Heart right ventricle (tissue), 16 donors: ENCODE measurements at regions not wholly inside any gene's neighbourhood (a gene's known extent, or its start where the extent isn't known, plus 50 kb on each side); places are given as distances from the start of the nearest gene placed in this dataset.

ENCODE experiments used
- ATAC-seq, 8 donors: fragments of 200-7000 bp; cut with Tn5 transposase; one replicate each; pipeline ENCODE4 v1.9.1; 2020; ENCODE audit warnings: mild to moderate bottlenecking in 8 of 8, moderate library complexity in 8 of 8, moderate number of reproducible peaks in 1 of 8
- DNase-seq, 2 donors: peaks; one replicate each; pipeline ENCODE4 v3.0.0-alpha.2; 2020
- H3K27ac ChIP-seq, 10 donors: fragments of 200-600 bp; sonication (generic) in 2 of 10; one replicate each; pipeline versions ENCODE4 v1.5.0 to v1.8.0; 2020 to 2022; ENCODE audit warnings: mild to moderate bottlenecking in 3 of 10
- H3K27me3 ChIP-seq, 7 donors: fragments of 200-600 bp; one replicate each; pipeline ENCODE4 v1.8.0; 2021 to 2022; ENCODE audit warnings: mild to moderate bottlenecking in 2 of 7
- H3K36me3 ChIP-seq, 9 donors: fragments of 200-600 bp; sonication (generic) in 1 of 9; one replicate each; pipeline versions ENCODE4 v1.5.0 to v1.8.0; 2020 to 2022; ENCODE audit warnings: mild to moderate bottlenecking in 2 of 9
- H3K4me1 ChIP-seq, 9 donors: fragments of 200-600 bp; sonication (generic) in 1 of 9; one replicate each; pipeline versions ENCODE4 v1.5.0 to v1.8.0; 2020 to 2022; ENCODE audit warnings: mild to moderate bottlenecking in 4 of 9
- H3K4me3 ChIP-seq, 10 donors: fragments of 200-600 bp; sonication (generic) in 2 of 10; one replicate each; pipeline versions ENCODE4 v1.5.0 to v1.8.0; 2020 to 2022; ENCODE audit warnings: mild to moderate bottlenecking in 7 of 10, moderate library complexity in 2 of 10
- H3K9me3 ChIP-seq, 11 donors: fragments of 200-600 bp in 10 of 11; sonication (generic) in 2 of 11; one replicate each; pipeline versions ENCODE4 v1.5.0 to v1.8.0; 2013 to 2022; ENCODE audit warnings: mild to moderate bottlenecking in 2 of 11, control low read depth in 1 of 11, moderate library complexity in 1 of 11
- WGBS, 2 donors: extraction: QIAGEN DNeasy Blood & Tissue Kit; methylation state at CpG; one replicate each; pipeline ENCODE4 v1.1.7; 2013; ENCODE audit warnings: inconsistent platforms in 1 of 2; 5-methylcytosine and 5-hydroxymethylcytosine counted together
- intact Hi-C, 10 donors: fragments of 100-400 bp; cut with DNase I; formaldehyde crosslinking; loops; one replicate each; pipeline versions ENCODE4 v1.11.1 to v1.14.2; 2022
- TF ChIP-seq, protein P1 (sequence below), 9 donors: fragments of 200-600 bp; sonication (generic) in 2 of 9; IDR thresholded peaks; one replicate each; pipeline versions ENCODE4 v1.5.0 to v1.8.0; 2021 to 2022; ENCODE audit warnings: antibody characterized with exemption in 9 of 9, mild to moderate bottlenecking in 5 of 9, moderate library complexity in 1 of 9
- donor health status: Arrhythmogenic right ventricular cardiomyopathy.
- donor health status: ischemic (EF 13 %, LVEDD 7.1; RV severe dilation, severe dysfunction).
- donor health status: healthy with polysubstance abuse.
- donor health status: DM: no; HTN: yes; CAD: no.
- donor health status: DM: no; HTN: no; CAD: no.
- donor health status: ischemic (EF 25% LVEDD 6.9; RV normal size, moderate dysfunction).
- donor health status: ischemic (EF 25% LVEDD 5.7; RV mildly dilated, moderate dysfunction).
- donor health status: healthy.
- donor health status: DM: yes; HTN: yes; CAD: no.
- donor health status: Ischemic cardiomyopathy.
- donor health status: ischemic (EF 35%, LVEDD 5.7; RV mildly dilated, moderate dysfunction).
- donor health status: nonischemic (EF 11% LVEDD 7.7; RV severe dilation, severe dysfunction).
- donor health status: DM: yes; HTN: yes; CAD: no.
- donor health status: PGD.
- donor health status: ischemic (EF 29% LVEDD 5.4; RV normal size, mild dysfunction).
- donor health status: nonischemic (EF 23%, LVEDD 6.1; RV moderate dilation, normal function).

DNA sequence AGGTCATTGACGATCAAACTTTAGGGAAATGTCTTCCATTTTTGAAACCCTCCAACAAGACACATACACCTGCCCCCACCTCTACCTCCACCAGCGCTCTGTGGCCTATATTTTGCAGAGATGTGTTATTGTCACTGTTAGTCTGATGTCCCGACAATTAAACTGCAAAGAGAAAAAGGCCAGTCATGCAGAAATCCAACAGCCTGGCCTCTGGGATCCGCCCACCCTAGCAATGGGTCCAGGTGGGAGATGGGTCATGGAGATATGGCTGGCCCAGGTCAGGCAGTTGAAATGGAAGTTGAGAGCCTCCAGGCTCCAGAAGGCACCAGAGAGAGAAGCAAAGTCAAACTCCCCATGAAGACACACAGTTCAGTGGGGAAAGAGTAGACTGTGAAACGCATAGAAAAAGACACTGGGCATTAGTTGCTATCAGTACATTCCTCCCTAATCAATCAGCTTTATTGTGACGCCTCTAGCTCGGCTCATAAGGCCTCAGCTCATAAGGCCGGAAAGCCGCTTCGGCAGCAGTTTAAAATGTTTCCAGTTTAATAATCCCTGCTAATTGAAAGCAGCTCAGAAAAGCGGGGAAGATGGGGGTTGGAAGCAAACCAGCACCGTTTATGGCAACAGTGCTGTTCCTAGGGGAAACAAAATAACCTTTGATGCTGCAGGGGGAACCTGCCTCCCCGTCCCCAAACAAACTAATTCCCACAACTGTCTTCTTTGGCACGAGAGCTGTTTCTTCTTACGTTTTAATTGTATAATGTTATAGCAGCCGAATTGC lies 239.7 kb upstream of the ZNF507 start:
- 72 to 73% methylated on average over 16 of the region's 16 CpGs for WGBS, 2 donors
- ATAC-seq: no peak
- no peaks in the 10 kb centered on the region for H3K4me1 ChIP-seq
- H3K27me3 ChIP-seq: peaks cover 0 to 39% (median 25%) of the 10 kb centered on the region in 7 donors
- TF ChIP-seq, protein P1, sequence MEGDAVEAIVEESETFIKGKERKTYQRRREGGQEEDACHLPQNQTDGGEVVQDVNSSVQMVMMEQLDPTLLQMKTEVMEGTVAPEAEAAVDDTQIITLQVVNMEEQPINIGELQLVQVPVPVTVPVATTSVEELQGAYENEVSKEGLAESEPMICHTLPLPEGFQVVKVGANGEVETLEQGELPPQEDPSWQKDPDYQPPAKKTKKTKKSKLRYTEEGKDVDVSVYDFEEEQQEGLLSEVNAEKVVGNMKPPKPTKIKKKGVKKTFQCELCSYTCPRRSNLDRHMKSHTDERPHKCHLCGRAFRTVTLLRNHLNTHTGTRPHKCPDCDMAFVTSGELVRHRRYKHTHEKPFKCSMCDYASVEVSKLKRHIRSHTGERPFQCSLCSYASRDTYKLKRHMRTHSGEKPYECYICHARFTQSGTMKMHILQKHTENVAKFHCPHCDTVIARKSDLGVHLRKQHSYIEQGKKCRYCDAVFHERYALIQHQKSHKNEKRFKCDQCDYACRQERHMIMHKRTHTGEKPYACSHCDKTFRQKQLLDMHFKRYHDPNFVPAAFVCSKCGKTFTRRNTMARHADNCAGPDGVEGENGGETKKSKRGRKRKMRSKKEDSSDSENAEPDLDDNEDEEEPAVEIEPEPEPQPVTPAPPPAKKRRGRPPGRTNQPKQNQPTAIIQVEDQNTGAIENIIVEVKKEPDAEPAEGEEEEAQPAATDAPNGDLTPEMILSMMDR (IDR thresholded peaks at IDR 0.05): no peak
- H3K4me3 ChIP-seq: no peak overlapping the region
- intact Hi-C loops: no loop called here
- DNase-seq: no peak
- H3K36me3 ChIP-seq: no peaks in the 10 kb centered on the region
- no peak overlapping the region for H3K27ac ChIP-seq
- no peaks in the 10 kb centered on the region for H3K9me3 ChIP-seq

DNA sequence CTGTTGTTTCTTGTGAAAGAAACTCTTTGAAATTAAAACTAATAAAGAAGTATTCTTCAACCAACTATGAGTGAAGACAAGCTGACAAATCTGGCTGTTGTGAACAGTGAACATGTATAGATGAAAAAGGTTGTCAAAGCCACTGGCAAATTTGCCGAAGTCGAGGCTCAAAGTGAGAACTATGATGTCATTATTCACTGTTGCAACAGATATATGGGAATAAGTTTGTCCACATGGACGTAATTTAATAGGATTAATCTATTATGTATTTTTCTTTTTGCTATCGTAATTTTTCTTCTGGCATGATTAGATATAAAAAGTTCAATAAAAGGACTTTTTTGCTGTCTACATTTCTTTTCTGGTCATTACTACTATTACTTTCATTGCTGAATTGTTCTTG lies 223.2 kb upstream of the ZNF507 start:
- Histone ChIP-seq H3K27me3 (peaks cover 0 to 20% (median 0%) of the 10 kb centered on the region in 7 donors), H3K9me3 (peaks cover 0 to 25% (median 5%) of the 10 kb centered on the region in 11 donors), H3K4me1 (no peaks in the 10 kb centered on the region), H3K4me3 (no peak overlapping the region), H3K27ac (no peak overlapping the region), H3K36me3 (no peaks in the 10 kb centered on the region)
- intact Hi-C loops: no loop called here
- ATAC-seq: no peak
- TF ChIP-seq, protein P1 (IDR thresholded peaks at IDR 0.05): no peak
- DNase-seq: no peak
- 83 to 86% methylated on average over 4 of the region's 4 CpGs for WGBS, 2 donors

DNA sequence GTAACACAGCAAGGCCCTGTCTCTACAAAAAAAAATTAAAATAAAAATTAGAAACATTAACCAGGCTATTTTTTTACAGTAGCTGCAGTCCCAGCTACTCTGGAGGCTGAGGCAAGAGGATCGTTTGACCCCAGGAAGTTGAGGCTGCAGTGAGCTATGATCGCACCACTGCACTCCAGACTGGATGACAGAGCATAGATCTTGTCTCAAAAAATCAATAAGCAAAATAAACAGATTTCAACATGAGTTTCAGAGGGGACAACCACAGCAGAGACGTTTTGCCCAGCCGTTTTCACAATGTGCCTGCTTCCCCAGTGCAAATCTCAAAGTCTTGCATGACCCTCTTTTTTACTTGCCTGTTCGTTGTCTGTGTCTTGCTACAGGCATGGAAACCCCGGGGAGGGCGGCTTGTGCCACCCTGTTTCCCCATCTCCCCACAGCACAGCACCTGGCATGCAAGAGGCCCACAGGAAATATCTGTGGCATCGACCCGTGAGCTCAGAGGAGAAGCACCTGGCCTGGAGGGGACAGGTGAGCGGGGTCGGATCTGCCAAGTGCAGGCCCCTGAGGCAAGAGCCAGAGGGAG lies 222.0 kb upstream of the ZNF507 start:
- no peak for ATAC-seq
- no peak overlapping the region for H3K27ac ChIP-seq
- H3K4me1 ChIP-seq: no peaks in the 10 kb centered on the region
- H3K9me3 ChIP-seq: peaks cover 0 to 13% (median 1%) of the 10 kb centered on the region in 11 donors
- H3K36me3 ChIP-seq: no peaks in the 10 kb centered on the region
- intact Hi-C loops: no loop called here
- H3K27me3 ChIP-seq: peaks cover 0 to 20% (median 0%) of the 10 kb centered on the region in 7 donors
- 80 to 87% methylated on average over 11 of the region's 11 CpGs for WGBS, 2 donors
- TF ChIP-seq, protein P1 (IDR thresholded peaks at IDR 0.05): no peak
- no peak for DNase-seq
- H3K4me3 ChIP-seq: no peak overlapping the region

DNA sequence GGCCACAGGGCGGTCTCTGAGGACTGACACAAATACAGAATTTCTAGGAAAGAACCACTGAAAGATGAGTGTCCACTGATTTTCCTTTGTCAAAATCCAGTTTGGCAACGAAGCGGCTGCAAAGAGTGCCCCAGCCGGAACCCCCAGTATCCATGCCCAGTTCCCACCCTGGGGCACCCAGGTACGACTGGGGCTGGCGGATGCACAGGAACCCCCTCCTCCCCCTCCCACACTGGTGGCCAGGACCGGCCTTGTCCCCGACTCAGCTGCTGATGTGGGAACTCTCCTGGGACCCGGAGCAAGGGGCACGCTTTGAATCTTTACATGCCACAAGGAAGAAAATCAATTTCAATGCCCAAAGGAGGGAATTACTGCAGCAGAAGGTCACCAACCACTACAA lies 220.8 kb upstream of the ZNF507 start:
- intact Hi-C loops: no loop called here
- H3K27ac ChIP-seq: no peak overlapping the region

More for the DNA sequence above, 220.8 kb upstream of the ZNF507 start:
- Histone ChIP-seq H3K4me3 (no peak overlapping the region), H3K4me1 (no peaks in the 10 kb centered on the region), H3K27me3 (peaks cover 0 to 20% (median 0%) of the 10 kb centered on the region in 7 donors), H3K36me3 (no peaks in the 10 kb centered on the region), H3K9me3 (peaks cover 0 to 10% (median 0%) of the 10 kb centered on the region in 11 donors)
- DNase-seq (no peak), ATAC-seq (no peak)
- TF ChIP-seq, protein P1 (IDR thresholded peaks at IDR 0.05): no peak
- 83 to 88% methylated on average over 10 of the region's 10 CpGs for WGBS, 2 donors
